GM23338 (cell line): ENCODE measurements at regions not wholly inside any gene's neighbourhood (a gene's known extent, or its start where the extent isn't known, plus 50 kb on each side); places are given as distances from the start of the nearest gene placed in this dataset.

Source experiments
- ATAC-seq: fragments of 200-7000 bp; cut with Tn5 transposase; 3 replicates; pipeline ENCODE4 v1.9.1; 2020
- DNase-seq: peaks from one replicate; pipeline ENCODE4 v3.0.0-alpha.2; 2015; ENCODE audit warnings: low spot score
- H2AFZ ChIP-seq: fragments of 200-600 bp; sonication (generic); 2 replicates; pipeline ENCODE4 v1.8.0; 2016; ENCODE audit warnings: antibody characterized with exemption, mild to moderate bottlenecking, moderate library complexity
- H3F3A ChIP-seq: fragments of 200-600 bp; sonication (generic); replicated peaks from 2 replicates; pipeline ENCODE4 v1.8.0; 2017; ENCODE audit warnings: antibody characterized with exemption, mixed run types, low read depth
- H3K27ac ChIP-seq: fragments of 200-600 bp; sonication (generic); 2 replicates; pipeline ENCODE4 v1.6.1; 2016; ENCODE audit warnings: low read depth
- H3K27me3 ChIP-seq: fragments of 200-600 bp; sonication (generic); 2 replicates; pipeline ENCODE4 v1.8.0; 2016; ENCODE audit warnings: mild to moderate bottlenecking, mixed run types, moderate library complexity; ENCODE audit not compliant: insufficient read depth
- H3K36me3 ChIP-seq: fragments of 200-600 bp; sonication (generic); 2 replicates; pipeline ENCODE4 v1.8.0; 2016; ENCODE audit warnings: mild to moderate bottlenecking; ENCODE audit not compliant: insufficient read depth
- H3K4me1 ChIP-seq: fragments of 200-600 bp; sonication (generic); 2 replicates; pipeline ENCODE4 v1.8.0; 2016; ENCODE audit warnings: mild to moderate bottlenecking, moderate library complexity; ENCODE audit not compliant: insufficient read depth
- H3K4me2 ChIP-seq: fragments of 200-600 bp; sonication (generic); 2 replicates; pipeline ENCODE4 v1.7.1; 2017; ENCODE audit warnings: mixed run types
- H3K4me3 ChIP-seq: fragments of 200-600 bp; sonication (generic); 2 replicates; pipeline ENCODE4 v1.6.1; 2016; ENCODE audit warnings: mixed run types
- H3K79me2 ChIP-seq: fragments of 200-600 bp; sonication (generic); replicated peaks from 2 replicates; pipeline ENCODE4 v1.8.0; 2017; ENCODE audit warnings: mild to moderate bottlenecking; ENCODE audit not compliant: insufficient read depth
- H3K9me2 ChIP-seq: fragments of 200-600 bp; sonication (generic); 2 replicates; pipeline ENCODE4 v1.8.0; 2017; ENCODE audit not compliant: insufficient read depth
- H4K20me1 ChIP-seq: fragments of 200-600 bp; sonication (generic); replicated peaks from 2 replicates; pipeline ENCODE4 v1.8.0; 2017; ENCODE audit warnings: mild to moderate bottlenecking; ENCODE audit not compliant: insufficient read depth
- H3K27ac Mint-ChIP-seq: 2 replicates; pipeline ENCODE4 v1.8.0; 2020; ENCODE audit warnings: inconsistent platforms, mild to moderate bottlenecking, moderate library complexity, mixed read lengths
- H3K27me3 Mint-ChIP-seq: 3 replicates; pipeline ENCODE4 v1.8.0; 2022; ENCODE audit warnings: low read depth, mild to moderate bottlenecking, moderate library complexity, mixed read lengths, inconsistent platforms; ENCODE audit not compliant: insufficient read depth, poor library complexity
- H3K36me3 Mint-ChIP-seq: 3 replicates; pipeline ENCODE4 v1.8.0; 2021; ENCODE audit warnings: low read depth, mild to moderate bottlenecking, inconsistent platforms, moderate library complexity, mixed read lengths
- H3K4me1 Mint-ChIP-seq: 3 replicates; pipeline ENCODE4 v1.8.0; 2020; ENCODE audit warnings: mild to moderate bottlenecking, inconsistent platforms, mixed read lengths
- H3K4me3 Mint-ChIP-seq: 3 replicates; pipeline ENCODE4 v1.8.0; 2021; ENCODE audit warnings: moderate library complexity, mild to moderate bottlenecking, inconsistent platforms, mixed read lengths
- H3K9me3 Mint-ChIP-seq: 3 replicates; pipeline ENCODE4 v1.8.0; 2020; ENCODE audit warnings: moderate library complexity, mild to moderate bottlenecking, inconsistent platforms, mixed read lengths
- CREB1 ChIP-seq: fragments of 250-450 bp; sonication (Bioruptor Pico); IDR thresholded peaks from 2 replicates; pipeline ENCODE4 v1.5.0; 2020; ENCODE audit warnings: low read depth, mild to moderate bottlenecking, moderate library complexity
- ETS1 ChIP-seq: IDR thresholded peaks from 2 replicates; pipeline ENCODE4 v1.6.1; 2016; ENCODE audit warnings: antibody characterized with exemption
- EZH2phosphoT487 ChIP-seq: fragments of 200-600 bp; sonication (generic); IDR thresholded peaks from one replicate; pipeline ENCODE4 v1.8.1; 2018; ENCODE audit warnings: antibody characterized with exemption; ENCODE audit not compliant: unreplicated experiment
- NANOG ChIP-seq: IDR thresholded peaks from 2 replicates; pipeline ENCODE4 v1.6.1; 2016; ENCODE audit warnings: antibody characterized with exemption, borderline replicate concordance
- POLR2AphosphoS5 ChIP-seq: IDR thresholded peaks from 2 replicates; pipeline ENCODE4 v1.6.1; 2016; ENCODE audit warnings: antibody characterized with exemption, low read depth
- REST ChIP-seq: IDR thresholded peaks from one replicate; pipeline ENCODE4 v1.6.1; 2018; ENCODE audit warnings: antibody characterized with exemption; ENCODE audit not compliant: unreplicated experiment
- ZNF331 ChIP-seq: fragments of 250-450 bp; sonication (Bioruptor Pico); IDR thresholded peaks from 2 replicates; pipeline ENCODE4 v1.5.0; 2020; ENCODE audit warnings: low read depth, mild to moderate bottlenecking, moderate library complexity
- ZNF462 ChIP-seq: fragments of 250-450 bp; sonication (Bioruptor Pico); IDR thresholded peaks from 2 replicates; pipeline ENCODE4 v1.5.0; 2020; ENCODE audit warnings: mild to moderate bottlenecking, moderate library complexity

GRCh38 chrX:149312988-149313387 lies 192.1 kb downstream of the IDS start:
- H4K20me1 ChIP-seq = no peaks in the 10 kb centered on the region
- Mint-ChIP-seq H3K27me3 (no peaks in the 10 kb centered on the region), H3K4me1 (no peaks in the 10 kb centered on the region), H3K4me3 (no peak overlapping the region), H3K36me3 (peaks cover 13% of the 10 kb centered on the region; the same call in 2 of the 3 replicates), H3K9me3 (peaks cover 34% of the 10 kb centered on the region), H3K27ac (no peak overlapping the region)
- no peak overlapping the region for H2AFZ ChIP-seq
- no peaks in the 10 kb centered on the region for H3F3A ChIP-seq
- no peak for ATAC-seq
- H3K27me3 ChIP-seq = no peaks in the 10 kb centered on the region
- no peaks in the 10 kb centered on the region for H3K4me1 ChIP-seq
- H3K27ac ChIP-seq = no peak overlapping the region
- H3K4me2 ChIP-seq = no peak overlapping the region
- H3K9me2 ChIP-seq = no peaks in the 10 kb centered on the region
- H3K36me3 ChIP-seq = no peaks in the 10 kb centered on the region
- no peak overlapping the region for H3K4me3 ChIP-seq
- no peaks in the 10 kb centered on the region for H3K79me2 ChIP-seq
- no peak for DNase-seq
- TF ChIP-seq REST = no peak
- TF ChIP-seq ETS1 = no peak
- no peak for TF ChIP-seq EZH2phosphoT487
- no peak for TF ChIP-seq ZNF462
- no peak for TF ChIP-seq NANOG
- no peak for TF ChIP-seq POLR2AphosphoS5
- TF ChIP-seq ZNF331 (CRISPR knock-in tag) = no peak
- no peak for TF ChIP-seq CREB1 (CRISPR knock-in tag)
